Limb (tissue), 2 donors: ENCODE measurements at regions not wholly inside any gene's neighbourhood (a gene's known extent, or its start where the extent isn't known, plus 50 kb on each side); places are given as distances from the start of the nearest gene placed in this dataset.
"Not testable (repeated sequence)": the region's sequence is repeated elsewhere in the genome, so short reads cannot be mapped to it uniquely, and the experiment has no call there.

ENCODE experiments used
- DNase-seq, 2 donors: peaks; one replicate each; pipeline ENCODE4 v3.0.0-alpha.2; 2016; ENCODE audit errors: extremely low spot score in 2 of 2

- DNase-seq: no peak
Observed at GRCh38 chr4:114237997-114238396, 258.6 kb upstream of the ARSJ start.

GRCh38 chr4:114249561-114249960 is 270.1 kb upstream of the ARSJ start:
- no peak for DNase-seq

- DNase-seq: no peak
Observed at GRCh38 chr4:114249976-114250375, 270.5 kb upstream of the ARSJ start.

GRCh38 chr4:114250439-114250891 is 271.0 kb upstream of the ARSJ start:
- DNase-seq: no peak

- no peak for DNase-seq
Observed at GRCh38 chr4:114251020-114251419, 271.6 kb upstream of the ARSJ start.

- DNase-seq: no peak
Observed at GRCh38 chr4:114252499-114252898, 273.1 kb upstream of the ARSJ start.

GRCh38 chr4:114257501-114257900 is 278.1 kb upstream of the ARSJ start:
- DNase-seq: no peak

DNA sequence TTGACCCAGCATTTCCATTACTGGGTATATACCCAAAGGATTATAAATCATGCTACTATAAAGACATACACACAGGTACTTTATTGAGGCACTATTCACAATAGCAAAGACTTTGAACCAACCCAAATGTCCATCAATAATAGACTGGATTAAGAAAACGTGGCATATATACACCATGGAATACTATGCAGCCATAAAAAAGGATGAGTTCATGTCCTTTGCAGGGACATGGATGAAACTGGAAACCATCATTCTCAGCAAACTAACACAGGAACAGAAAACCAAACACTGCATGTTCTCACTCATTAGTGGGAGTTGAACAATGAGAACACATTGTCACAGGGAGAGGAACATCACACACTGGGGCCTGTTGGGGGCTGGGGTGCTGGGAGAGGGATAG is 283.0 kb upstream of the ARSJ start:
- DNase-seq: not testable (repeated sequence)

- DNase-seq: no peak
Observed at GRCh38 chr4:114263233-114263632, 283.8 kb upstream of the ARSJ start.

- no peak for DNase-seq
Observed at GRCh38 chr4:114264452-114264851, 285.0 kb upstream of the ARSJ start.

DNA sequence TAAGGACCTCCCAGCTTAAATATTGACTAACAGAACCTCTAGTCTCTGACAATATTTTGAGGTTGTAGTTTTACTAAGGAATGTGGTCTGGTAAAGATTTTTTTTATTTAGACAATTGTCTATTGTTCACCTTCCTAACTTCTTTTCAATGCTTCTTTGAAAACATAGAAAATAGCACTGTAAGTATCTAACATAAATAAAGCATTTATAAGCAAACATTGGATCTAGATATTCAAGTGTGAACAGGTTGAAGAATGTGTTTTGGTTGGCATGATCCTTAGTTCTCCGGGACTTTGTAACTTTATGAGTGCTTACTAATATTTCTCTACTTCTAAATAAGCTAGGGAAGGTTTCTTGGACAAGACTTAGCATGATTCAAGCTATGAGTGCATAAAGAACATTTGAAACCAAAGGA is 285.4 kb upstream of the ARSJ start:
- no peak for DNase-seq

GRCh38 chr4:114265342-114265741 is 285.9 kb upstream of the ARSJ start:
- no peak for DNase-seq

- no peak for DNase-seq
Observed at GRCh38 chr4:114267976-114268375, 288.5 kb upstream of the ARSJ start.

DNA sequence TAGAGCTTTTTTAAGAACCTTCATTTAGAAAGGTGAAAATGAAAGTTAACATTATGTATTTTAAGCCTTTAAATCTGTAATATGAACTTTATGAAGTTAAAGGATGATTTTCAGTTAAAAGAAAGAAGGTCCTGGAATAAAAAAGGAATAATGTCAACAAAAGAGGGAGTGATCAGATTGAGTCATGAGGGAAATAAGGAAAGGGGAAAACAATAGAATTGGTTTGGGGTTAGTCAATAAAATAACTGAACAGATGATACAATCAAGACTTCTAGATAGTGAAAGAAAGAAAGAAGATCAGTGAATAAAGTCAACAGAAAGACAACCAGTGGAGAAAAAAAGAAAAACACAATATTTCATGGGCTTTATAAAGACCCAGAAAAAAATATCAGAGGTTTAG is 291.6 kb upstream of the ARSJ start:
- DNase-seq: no peak

DNA sequence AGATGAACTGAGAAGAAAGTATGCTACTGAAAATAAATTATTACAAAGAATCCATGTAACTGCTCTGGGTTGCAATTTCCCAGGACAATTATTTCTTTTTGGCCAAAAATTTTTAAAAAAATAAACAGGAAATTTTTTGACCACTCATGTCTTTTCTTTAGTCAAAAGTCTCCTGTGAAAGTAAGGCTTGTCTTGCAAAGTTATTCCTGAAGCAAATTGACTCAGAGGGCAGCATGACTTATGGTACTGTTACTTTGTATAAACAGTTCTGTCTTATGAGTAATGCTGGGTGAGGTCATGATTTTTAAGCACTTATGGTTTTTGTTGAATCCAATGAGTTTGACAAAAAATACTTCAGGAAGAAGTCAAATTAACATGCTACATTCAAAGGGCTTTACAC is 292.8 kb upstream of the ARSJ start:
- no peak for DNase-seq

DNA sequence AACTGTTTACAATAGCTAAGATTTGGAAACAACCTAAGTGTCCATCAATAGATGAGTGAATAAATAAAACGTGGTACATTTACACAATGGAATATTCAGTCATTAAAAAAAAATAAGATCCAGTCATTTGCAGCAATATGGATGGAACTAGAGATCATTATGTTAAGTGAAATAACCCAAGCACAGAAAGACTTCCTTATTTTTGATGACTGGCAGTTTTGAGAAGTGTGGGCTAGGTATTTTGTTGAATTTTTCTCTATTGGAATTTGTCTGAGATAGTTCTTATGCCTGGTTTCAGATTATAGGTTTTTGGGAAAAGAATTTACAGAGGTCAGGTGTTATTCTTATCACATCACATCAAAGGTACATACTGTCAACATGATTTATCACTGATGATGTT is 293.8 kb upstream of the ARSJ start:
- no peak for DNase-seq

DNA sequence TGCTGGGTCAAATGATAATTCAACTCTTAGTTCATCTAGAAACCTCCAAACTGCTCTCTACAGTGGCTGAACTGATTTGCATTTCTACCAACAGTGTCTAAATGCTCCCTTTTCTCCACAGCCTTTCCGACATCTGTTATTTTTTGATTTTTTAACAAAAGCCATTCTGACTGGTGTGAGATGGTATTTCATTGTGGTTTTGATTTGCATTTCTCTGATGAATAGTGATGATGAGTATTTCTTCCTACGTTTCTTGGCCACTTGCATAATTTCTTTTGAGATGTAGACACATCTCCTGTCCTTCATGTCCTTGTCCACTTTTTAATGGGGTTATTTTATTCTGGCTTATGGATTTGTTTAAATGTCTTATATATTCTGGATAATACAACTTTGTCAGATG is 298.2 kb upstream of the ARSJ start:
- DNase-seq: no peak

DNA sequence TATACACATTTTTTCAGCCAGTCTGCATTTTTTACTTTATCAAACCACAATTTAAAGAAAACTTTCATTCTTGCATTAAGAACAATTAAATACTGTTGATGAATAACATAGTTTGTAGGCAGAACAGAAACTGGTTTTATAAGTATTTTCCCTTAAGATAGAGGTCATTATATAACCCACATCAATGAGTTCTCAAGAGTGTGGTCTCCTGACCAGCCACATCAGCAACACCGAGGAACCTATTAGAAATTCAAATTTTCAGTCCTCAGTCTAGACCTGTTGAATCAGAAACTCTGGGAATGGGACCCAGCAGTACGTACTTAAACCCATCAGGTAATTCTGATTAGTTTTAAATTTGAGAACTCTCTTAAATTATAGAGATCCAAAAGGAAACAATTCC is 299.6 kb upstream of the ARSJ start:
- DNase-seq: no peak

DNA sequence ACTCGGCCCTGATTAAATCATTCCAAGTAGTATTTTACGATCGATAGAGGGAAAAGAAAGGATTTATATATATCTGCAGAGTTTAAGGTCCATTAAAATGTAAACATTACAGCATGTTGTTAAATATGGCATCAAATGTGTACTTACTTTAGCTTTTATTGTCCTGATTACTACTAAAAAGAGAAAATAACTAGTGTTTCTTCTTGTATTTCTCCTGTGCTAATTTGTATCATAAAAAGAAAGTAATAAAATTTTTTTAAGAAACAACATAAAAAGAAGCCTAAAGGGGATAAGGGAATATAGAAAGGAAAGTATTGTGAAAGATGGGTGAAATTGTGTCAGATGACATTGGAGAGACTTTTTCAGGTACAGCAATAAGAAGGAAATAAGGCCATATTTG is 300.3 kb upstream of the ARSJ start:
- no peak for DNase-seq

- DNase-seq: no peak
Observed at GRCh38 chr4:114280645-114281044, 301.2 kb upstream of the ARSJ start.

DNA sequence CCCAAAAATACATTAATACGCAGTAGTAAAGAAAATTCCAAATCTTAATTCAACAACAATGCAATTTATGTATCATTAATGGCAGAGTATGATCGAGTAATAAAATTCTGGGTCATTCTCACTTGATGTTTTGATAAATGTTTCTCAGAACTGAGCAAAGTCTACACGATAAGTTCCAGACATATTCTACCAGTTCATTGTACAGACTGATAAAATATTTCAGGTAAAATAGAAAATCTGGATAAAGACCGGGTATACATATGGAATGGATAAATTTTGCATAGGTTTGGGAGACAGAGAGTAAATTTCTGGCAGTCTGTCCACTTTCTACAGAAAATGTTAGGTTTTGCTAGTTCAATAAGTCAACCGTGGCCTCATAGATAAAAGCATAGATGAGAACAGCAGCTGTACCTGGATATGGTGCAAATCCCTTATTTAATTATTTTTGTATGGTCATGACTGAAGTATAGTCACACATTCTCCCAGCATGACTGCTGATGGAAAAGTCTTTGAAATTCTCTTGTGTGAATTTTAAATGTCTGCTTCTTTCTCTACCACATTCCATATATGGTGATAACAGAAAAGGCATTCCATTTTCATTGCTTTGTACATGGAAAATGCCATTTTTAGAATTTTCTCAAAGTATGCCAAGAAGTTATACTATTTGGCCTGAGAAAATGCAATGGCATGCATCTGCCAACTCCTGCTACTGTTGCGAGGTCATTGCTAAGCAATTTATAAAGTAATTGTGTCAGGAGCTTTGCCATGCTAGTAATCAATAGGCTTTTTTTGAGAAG is 301.9 kb upstream of the ARSJ start:
- DNase-seq: peak in 1 of 2 donors; percentile 45

- no peak for DNase-seq
Observed at GRCh38 chr4:114282937-114283336, 303.5 kb upstream of the ARSJ start.

GRCh38 chr4:114284629-114285028 is 305.2 kb upstream of the ARSJ start:
- no peak for DNase-seq
